ENCODE measurements at regions not wholly inside any gene's neighbourhood (a gene's known extent, or its start where the extent isn't known, plus 50 kb on each side); places are given as distances from the start of the nearest gene placed in this dataset.
"Not testable (repeated sequence)": the region's sequence is repeated elsewhere in the genome, so short reads cannot be mapped to it uniquely, and the experiment has no call there.

DNA sequence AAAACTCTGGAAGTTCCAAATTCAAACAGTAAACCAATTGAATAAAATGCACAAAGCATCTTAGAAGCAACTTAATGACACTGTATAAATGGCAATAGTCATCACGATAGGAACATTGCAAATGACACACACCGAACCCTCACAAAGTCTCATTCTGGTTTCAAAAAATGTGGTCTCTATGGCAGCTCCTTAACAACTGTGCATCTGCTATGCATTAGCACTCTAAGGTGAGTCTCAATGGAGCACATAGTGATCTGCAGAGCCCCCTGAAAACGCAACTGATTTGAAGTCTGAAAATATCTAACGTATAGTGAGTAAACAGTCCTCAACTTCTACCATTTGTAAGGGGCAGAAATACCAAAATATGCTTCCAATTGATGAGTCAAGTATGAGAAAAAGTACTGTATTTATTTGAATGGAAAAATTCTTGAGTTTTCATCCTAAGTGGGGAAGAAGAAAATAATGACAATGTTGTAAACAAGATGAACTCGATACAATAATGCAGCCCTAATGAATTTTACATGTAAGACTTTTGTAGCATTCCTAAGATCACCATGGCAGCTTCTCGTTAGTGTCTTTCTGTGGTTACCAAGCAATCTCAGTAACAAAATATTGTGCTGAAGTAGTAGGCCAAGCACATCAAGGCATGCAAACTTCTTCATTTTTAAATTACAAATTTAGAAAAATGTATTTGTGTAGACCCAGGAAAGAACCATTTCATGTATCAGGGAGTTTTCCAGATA lies 517.5 kb upstream of the FAM174A start:
- no peak for DNase-seq (ENCODE audit: low read depth)

DNA sequence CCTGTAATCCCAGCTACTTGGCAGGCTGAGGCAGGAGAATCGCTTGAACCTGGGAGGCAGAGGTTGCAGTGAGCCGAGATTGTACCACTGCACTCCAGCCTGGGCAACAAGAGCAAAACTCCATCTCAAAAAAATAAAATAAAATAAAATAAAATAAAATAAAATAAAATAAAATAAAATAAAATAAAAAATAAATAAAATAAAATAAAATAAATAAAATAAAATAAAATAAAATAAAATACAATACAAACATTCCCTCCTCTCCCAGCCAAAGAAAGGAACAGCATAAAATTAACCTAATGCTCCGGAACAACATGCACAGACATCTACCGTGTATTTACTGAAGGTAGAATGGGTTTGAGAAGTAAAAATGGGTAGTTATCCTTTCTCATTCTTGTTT lies 521.9 kb upstream of the FAM174A start:
- not testable (repeated sequence) for DNase-seq (ENCODE audit: low read depth)

DNA sequence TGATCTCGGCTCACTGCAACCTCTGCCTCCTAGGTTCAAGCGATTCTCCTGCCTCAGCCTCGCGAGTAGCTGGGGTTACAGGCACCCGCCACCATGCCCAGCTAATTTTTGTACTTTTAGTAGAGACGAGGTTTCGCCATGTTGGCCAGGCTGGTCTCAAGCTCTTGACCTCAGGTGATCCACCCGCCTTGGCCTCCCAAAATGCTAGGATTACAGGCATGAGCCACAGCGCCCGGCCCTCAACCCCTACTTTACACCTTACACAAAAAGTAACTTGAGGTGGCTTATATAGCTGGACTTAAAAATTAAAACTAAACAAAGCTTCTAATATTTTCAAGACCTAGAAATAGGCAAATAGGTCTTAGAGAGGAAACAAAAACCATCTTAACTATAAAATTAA lies 524.0 kb upstream of the FAM174A start:
- not testable (repeated sequence) for DNase-seq (ENCODE audit: low read depth)

DNA sequence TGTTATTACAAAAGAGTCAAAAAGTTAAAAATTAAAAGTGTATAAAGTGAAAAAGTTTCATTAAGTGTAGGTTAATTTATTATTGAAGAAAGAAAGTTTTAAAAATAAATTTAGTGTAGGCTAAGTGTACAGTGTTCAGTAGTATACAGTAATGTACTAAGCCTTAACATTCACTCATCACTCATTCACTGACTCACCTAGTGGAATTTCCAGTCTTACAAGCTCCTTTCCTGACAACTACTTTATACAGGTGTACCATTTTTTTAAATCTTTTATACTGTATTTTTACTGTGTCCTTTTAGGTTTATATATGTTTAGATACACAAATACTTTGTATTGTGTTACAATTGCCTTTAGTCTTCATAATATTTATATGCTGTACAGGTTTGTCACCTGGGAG lies 530.2 kb upstream of the FAM174A start:
- no peak for DNase-seq (ENCODE audit: low read depth)

DNA sequence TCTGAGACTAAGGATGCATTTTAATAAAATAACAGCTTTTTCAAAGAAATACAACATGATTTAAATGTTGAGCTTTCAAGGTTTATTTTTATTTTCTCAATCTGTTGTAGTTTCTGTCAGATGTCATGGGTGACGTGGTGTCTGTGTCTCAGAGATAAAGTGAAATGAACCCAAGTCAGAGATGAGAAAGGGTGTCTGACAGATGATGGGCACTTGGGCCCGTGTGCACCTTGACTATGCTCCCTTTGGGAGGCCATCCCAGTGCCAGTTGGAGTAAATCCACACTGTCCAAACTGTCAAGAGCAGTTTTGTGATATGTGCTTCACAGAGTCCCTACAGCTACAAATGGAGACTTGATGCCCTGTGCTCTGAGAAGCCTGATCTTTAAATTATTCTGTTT lies 536.9 kb upstream of the FAM174A start:
- no peak for DNase-seq (ENCODE audit: low read depth)

DNA sequence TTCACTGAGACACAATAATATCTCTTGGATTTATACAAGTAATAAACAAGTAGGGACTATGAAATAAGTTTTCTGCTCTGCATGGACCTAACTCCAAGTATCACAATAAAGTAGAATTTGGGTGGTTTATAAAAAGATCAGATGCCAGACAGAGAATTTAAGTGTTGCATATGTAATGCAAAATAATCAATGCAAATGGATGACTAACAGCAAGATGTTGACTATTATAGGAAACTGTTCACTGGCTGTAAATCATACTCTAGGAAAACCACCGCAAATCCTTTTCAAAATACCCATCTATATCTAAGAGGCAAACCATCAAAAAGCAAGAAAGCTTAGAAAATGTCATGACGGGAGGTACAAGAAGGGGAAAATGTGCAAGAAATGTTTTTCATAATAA lies 539.8 kb upstream of the FAM174A start:
- no peak for DNase-seq (ENCODE audit: low read depth)

DNA sequence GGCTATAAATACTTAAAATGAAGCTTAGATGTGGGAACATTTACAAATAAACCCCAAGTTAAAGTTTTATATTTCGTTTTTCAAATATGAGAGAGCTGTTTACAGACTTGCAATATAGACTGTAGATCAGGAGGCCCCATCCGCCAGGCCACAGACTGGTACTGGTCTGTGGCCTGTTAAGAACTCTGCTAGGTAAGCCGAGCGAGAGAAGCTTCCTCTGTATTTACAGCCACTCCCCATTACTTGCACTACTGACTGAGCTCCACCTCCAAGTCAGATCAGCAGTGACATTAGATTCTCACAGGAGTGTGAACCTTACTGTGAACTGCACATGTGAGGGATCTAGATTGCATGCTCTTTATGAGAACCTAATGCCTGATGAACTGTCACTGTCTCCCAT lies 561.4 kb upstream of the FAM174A start:
- no peak for DNase-seq (ENCODE audit: low read depth)

DNA sequence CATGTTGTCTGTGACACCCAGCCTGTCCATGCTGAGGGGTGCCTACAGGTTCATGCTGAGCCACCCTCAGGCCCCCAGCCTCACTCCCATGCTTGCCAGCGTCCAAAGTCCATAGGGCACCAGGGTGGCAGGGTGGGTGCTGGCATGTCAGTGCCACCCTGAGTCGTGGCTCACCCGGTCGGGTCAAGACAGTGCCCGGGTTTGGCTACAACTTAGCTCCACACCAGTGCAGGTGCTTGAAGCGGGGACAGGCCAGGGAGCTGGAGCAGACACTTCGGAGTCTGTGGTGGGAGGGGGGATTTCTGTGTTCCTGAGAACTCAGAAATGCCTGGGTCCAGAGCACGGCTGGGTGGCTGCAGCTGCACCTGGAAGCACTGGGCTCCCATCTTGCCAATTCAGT lies 579.2 kb upstream of the FAM174A start:
- no peak for DNase-seq (ENCODE audit: low read depth)

DNA sequence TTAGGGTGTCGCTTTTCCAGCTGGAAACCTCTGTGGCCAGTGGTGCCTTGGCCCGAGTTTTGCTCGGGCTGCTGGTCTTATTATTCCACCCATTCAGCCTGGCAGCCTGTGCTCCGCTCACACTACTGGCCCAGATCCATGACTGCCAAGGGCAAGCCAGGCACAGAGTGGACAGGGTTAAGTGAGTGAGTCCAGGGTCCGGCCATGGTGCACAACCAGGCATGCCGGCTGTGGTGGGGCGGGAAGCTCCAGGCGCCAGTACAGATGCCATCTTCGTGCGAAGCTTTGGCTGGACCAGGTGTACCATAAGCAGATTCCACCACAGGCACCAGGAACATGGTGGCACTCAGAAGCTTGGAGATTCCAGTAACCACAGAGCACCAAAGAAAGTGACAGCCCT lies 580.2 kb upstream of the FAM174A start:
- no peak for DNase-seq (ENCODE audit: low read depth)

DNA sequence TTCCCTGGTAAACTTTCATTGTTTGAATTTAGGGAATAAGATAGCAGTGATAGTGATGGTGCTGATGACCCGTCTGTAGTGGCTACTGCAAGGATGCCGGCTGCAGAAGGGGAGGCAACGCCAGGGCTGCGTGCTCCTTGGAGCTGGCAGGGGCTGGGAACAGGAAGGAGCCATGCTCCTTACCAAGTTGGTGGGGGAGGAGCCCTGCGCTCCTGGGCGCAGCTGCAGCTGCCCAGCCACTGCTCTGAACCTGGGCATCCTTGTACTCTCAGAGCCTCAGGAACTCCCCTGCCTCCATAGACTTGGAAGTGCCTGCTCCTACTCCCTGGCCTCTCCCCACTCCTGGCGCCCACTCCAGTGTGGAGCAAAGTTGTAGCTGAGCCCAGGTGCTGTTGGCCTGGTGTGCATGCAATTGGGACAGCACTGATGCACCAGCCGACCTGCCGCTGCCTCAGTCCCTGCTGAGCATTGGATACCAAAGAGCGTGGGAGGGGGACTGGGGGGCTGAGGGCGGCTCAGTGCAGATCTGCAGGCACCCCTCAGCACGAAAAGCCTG lies 585.1 kb upstream of the FAM174A start:
- no peak for DNase-seq (ENCODE audit: low read depth)

DNA sequence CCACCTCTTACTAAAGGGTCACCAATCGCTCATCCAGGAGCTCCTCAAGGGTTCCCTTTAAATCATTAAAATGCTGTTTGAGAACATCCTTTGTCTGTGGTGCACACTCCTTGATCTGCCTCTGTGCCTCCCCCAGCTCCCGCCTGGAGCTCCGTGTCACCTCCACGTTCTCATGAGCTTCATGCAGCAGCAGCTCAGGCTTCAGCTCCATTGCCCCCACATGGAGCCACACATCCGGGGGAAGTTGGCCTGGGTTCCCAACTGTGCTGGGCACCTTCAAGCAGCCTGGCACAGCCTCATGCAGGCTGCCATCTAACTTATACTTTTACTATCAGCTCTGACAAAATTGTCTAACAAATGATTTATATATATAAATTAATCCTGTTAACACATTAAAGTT lies 585.8 kb upstream of the FAM174A start:
- DNase-seq (ENCODE audit: low read depth) = no peak

DNA sequence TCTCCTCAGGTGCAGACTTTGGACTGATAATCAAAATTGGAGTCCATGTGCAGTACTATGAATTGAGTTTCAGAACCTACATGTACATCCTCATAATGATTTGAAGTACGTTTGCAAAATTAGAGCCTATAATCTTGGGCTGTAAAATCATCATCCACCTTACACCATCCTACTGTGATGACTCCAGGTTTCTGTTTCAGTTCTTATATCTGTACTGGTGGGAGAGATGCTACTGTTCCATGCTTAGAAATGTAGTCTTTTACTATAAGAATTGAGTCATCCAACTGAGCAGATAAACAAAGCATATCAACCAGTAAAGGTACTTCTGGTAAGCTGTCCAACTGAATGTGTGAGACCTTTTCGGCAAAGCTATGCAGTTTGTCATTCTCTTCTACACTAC lies 586.3 kb upstream of the FAM174A start:
- no peak for DNase-seq (ENCODE audit: low read depth)

DNA sequence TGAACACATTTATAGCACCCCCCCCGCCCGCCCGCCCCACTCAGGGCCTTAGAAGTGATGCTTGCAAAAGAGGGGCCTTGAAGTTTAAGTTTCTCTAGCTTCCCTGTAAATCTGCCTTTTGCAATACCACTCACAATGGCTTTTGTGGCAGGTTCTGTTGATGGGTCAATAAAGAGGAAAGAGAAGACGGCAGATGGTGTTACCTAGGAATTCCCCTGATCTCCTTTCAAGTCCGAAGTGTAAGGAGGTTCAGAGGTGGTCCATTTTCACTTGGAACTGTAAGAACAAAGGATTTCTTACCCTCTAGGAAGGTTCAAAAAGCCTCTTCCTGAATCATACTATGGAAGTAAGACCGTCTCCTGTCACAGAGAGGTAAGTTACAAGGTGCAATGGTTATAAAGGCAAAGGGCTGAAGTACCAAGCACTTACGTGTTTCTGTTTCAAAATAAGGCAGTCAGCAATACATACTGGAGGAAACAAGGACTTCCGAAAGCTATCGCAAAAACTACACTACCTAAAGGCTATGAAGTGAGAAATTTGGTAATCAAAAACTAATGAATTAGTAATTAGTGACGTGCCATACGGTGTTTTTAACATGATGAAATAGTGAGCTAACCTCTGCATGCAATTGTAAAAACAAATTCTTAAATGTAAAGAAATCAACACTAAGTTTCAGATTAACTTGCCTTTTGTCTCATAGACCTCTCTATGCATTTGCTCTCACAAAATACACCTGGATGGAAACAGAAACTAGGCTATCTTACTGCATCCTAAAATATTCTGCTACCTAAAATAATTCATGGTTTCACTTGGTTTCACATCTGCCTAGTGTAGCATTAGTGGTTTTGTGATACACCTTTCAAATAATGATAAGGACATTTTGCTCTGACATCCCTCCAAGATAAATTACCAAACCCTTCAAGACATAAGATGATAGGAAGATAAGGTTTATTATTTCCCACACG lies 589.4 kb upstream of the FAM174A start:
- DNase-seq (ENCODE audit: low read depth) = no peak

DNA sequence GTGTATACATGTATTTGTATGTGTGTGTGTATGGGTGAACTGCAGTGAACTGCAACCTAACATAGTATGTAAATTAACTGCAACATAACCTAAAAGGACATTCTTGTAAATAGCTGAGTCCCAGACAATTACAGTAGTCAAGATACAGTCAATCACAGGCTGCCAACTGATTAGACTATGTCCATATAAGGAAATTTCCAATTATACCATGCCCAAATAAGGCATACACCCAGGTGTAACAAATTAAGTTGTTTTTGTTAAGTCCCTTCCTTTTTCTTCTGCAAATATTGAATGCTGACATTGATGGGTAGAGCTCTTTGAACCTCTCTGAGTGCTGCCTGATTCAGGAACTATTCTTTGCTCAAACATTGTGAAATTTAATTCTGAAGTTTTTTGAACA lies 594.6 kb upstream of the FAM174A start:
- no peak for DNase-seq (ENCODE audit: low read depth)

DNA sequence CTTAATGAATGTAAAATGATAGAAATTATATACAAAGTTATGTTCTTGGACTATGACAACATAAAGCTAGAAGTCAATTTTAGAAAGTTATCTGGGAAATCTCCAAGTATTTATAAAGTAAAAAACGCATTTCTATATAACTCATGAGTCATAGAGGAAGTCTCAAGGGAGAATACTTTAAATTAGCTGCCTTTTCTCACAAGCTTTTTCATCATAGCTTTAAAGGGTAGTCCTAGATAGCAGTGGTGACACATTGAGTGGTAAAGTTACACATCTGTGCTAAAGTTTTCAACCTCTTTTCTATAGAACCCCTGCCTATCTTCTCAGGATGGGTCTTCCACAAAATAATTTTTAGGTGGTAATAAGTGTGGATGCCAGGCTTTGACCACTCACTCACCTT lies 598.3 kb upstream of the FAM174A start:
- DNase-seq (ENCODE audit: low read depth) = no peak

DNA sequence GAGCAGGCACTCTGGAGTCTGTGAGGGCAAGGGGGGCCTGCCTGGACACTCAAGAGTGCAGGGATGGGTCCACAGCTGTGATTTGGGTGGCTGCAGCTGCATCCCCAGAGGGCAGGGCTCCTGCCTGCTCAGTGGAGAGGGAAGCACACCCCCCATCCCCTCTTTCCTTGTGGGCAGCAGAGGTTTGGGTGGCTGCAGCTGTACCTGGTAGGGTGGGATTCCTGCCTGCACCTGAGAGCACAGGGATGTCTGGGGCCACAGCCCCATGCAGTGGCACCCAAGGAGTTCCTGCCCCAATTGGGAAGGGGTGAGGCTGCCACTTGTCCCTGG lies 605.4 kb upstream of the FAM174A start:
- DNase-seq (ENCODE audit: low read depth) = no peak

DNA sequence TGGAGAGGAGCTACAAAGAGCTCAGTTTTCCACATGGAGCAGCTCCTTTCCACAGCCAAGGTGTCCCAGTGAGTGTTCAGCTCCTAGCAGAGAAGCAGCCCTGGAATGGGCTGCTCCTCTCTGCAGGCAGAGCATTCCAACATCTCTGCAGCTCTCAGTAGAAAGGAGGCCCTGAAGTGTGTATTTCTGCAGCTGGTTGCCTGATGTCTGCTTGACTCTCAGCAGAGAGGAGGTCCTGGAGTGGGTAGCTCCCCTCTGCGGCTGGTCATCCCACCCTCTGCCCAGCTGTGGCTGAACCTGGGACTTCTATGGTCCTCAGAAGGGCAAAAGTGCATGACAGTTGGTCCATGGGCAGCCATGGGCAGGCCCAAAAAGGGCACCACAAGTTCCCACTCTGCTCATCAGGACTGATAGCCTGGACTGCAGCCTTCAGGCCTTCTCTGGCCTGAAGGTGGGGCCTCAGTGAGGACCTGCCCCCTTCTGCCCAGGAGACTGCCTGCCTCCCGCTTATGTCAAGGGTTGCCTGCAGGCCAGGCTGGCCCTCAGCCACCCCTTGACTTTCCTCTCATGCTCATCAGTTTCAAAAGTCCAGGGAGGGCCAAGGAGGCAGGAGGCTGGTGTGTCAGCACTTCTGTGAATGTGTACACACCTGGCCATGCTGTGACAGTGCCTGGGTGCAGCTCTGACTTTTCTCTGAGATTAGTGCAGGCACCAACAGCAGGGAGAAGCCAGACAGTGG lies 605.9 kb upstream of the FAM174A start:
- DNase-seq (ENCODE audit: low read depth) = no peak

DNA sequence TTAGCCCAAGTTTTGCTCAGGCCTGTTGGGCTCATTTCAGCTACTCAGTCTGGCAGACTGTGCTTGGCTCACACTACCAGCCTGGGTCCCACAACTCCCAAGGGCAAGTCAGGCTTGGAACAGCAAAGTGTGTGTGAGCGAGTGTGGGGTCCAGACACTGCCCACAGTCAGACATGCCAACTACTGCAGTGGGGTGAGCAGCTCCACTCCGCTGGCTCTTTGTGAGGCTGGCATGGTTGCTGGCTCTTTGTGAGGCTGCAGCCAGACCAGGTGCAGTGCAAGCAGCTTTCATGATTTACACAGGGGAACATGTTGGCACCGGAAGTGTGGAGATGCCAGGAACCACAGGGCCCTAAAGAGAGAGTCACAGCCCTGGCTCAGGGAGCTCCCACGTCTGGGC lies 606.7 kb upstream of the FAM174A start:
- no peak for DNase-seq (ENCODE audit: low read depth)

DNA sequence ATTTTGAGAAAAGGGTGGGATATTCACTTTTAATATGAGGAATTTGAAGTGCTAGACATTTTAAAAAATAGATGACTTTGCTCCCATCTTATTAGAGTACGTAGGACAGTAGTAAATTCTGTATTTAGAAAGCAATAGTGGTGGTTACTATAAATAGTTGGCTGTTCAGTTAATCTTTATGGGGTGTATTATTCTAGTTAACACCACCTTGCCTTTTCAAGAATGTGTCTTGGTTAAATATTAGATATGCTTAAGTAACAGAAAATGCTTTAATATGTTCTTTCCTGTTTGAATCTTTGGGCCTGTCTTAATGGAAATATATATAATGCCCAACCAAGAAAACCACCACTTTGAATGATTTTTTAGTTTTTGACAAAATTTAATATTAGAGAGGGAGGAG lies 608.7 kb upstream of the FAM174A start:
- no peak for DNase-seq (ENCODE audit: low read depth)

DNA sequence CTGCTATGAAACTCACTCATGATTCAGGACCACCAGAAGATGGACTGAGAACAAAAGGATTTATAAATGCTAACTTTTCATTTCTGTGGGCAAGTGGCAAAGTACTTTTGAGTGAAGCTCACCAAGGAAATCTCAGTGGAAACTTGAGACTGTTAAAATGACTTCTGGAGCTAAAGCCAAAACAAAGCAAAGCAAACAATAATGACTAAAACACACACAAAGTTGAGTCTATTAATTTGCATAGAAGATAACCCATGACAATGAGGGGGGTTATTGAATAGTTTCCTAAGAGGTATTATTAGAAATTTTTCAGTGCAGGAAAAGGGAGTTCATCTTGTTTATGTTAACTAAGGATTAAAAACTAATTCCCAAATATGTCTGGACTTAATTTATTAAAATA lies 612.8 kb upstream of the FAM174A start:
- no peak for DNase-seq (ENCODE audit: low read depth)

DNA sequence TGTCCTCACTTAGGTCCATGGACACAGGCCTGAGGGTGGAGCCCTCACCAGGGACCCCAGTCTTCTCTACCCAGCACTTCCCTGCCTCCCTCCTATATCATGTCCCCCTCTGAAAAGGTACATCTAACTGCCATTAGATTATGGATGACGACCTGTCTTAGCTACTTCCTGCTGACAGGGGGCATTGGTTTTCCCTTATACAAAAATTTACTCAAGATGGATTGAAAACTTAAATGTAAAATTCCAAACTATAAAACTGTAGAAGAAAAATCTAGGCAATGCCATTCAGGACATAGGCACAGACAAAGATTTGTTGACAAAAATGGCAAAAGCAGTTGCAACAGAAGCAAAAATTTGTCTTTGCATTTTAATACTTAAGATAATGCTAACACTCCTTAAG lies 623.2 kb upstream of the FAM174A start:
- no peak for DNase-seq (ENCODE audit: low read depth)

DNA sequence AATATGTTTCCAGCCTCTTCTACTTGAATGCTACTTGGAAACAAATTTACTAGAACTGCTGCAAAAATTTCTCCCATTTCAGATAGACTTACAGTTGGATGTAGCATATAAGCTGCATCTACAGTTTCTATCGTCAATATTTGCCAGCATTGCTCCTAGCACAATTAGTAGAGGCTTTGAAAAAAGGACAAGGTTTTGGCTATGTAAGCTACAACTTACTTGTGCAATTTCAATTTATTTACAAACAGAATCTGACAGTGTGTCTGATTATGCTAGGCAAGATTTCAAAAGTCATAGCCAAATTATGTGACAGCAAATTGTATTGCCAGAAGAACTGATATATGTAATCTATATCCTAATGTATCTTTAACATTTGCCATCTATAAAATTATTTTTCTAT lies 628.4 kb upstream of the FAM174A start:
- no peak for DNase-seq (ENCODE audit: low read depth)

DNA sequence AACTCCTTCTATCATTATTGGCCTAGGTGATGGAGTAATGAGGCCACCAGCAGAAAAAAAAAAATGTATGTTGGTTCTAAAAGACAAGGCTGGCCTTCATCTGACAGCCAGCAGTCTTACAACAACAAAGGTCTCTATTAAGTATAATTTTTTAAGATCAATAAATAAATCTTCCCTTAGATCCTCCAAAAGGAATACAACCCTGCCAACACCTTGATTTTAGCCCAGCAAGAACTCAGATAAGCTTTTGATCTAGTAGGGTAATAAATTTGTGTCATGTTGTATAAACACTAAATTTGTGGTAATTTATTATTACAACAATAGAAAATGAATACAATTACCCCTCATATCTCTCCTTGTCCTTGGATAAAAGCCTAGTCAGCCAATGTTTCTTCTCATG lies 633.2 kb upstream of the FAM174A start:
- no peak for DNase-seq (ENCODE audit: low read depth)
